CD4-positive, alpha-beta T cell treated with Interleukin-4 for 1 hour (primary cell): ENCODE measurements at regions not wholly inside any gene's neighbourhood (a gene's known extent, or its start where the extent isn't known, plus 50 kb on each side); places are given as distances from the start of the nearest gene placed in this dataset.

ENCODE experiments used
- DNase-seq, 2 donors: peaks; one replicate each; pipeline ENCODE4 v3.0.0-alpha.2; 2020 to 2022

- no peak for DNase-seq
These were observed 321.6 kb downstream of the NDFIP2 start for GRCh38 chr13:79802389-79803085.

GRCh38 chr13:79799059-79799867 is 318.3 kb downstream of the NDFIP2 start:
- no peak for DNase-seq

- no peak for DNase-seq
These were observed 315.2 kb downstream of the NDFIP2 start for GRCh38 chr13:79796136-79796535.

- DNase-seq, result no peak
These were observed 314.0 kb downstream of the NDFIP2 start for GRCh38 chr13:79794931-79795330.

- no peak for DNase-seq
These were observed 311.8 kb downstream of the NDFIP2 start for GRCh38 chr13:79792716-79793115.

GRCh38 chr13:79791471-79792042 is 310.6 kb downstream of the NDFIP2 start:
- no peak for DNase-seq

GRCh38 chr13:79786176-79786575 is 305.2 kb downstream of the NDFIP2 start:
- no peak for DNase-seq

GRCh38 chr13:79782541-79783205 is 301.7 kb downstream of the NDFIP2 start:
- no peak for DNase-seq

GRCh38 chr13:79781829-79782540 is 301.0 kb downstream of the NDFIP2 start:
- no peak for DNase-seq

- DNase-seq, result no peak
These were observed 299.3 kb downstream of the NDFIP2 start for GRCh38 chr13:79780240-79780639.

GRCh38 chr13:79779761-79780160 is 298.8 kb downstream of the NDFIP2 start:
- no peak for DNase-seq

- DNase-seq, result no peak
These were observed 297.9 kb downstream of the NDFIP2 start for GRCh38 chr13:79778741-79779460.

- DNase-seq, result no peak
These were observed 296.5 kb downstream of the NDFIP2 start for GRCh38 chr13:79777504-79777903.

GRCh38 chr13:79776531-79777295 is 295.8 kb downstream of the NDFIP2 start:
- no peak for DNase-seq

GRCh38 chr13:79775830-79776229 is 294.9 kb downstream of the NDFIP2 start:
- DNase-seq, result no peak

GRCh38 chr13:79772811-79773210 is 291.9 kb downstream of the NDFIP2 start:
- no peak for DNase-seq

- DNase-seq, result no peak
These were observed 290.5 kb downstream of the NDFIP2 start for GRCh38 chr13:79771493-79771892.

- DNase-seq, result no peak
These were observed 289.1 kb downstream of the NDFIP2 start for GRCh38 chr13:79770056-79770455.

- DNase-seq, result no peak
These were observed 286.2 kb downstream of the NDFIP2 start for GRCh38 chr13:79767126-79767525.

- no peak for DNase-seq
These were observed 284.4 kb downstream of the NDFIP2 start for GRCh38 chr13:79765331-79765730.

- no peak for DNase-seq
These were observed 269.1 kb downstream of the NDFIP2 start for GRCh38 chr13:79749984-79750551.
